SU-DHL-6 (cell line): ENCODE measurements at regions not wholly inside any gene's neighbourhood (a gene's known extent, or its start where the extent isn't known, plus 50 kb on each side); places are given as distances from the start of the nearest gene placed in this dataset.

Experiments used
- H2AFZ ChIP-seq: fragments of 200-600 bp; sonication (generic); 2 replicates; pipeline ENCODE4 v1.6.1; 2014; ENCODE audit warnings: low read depth, mild to moderate bottlenecking, moderate library complexity, mixed read lengths, antibody characterized with exemption, low read length; ENCODE audit not compliant: severe bottlenecking
- H3F3A ChIP-seq: fragments of 200-600 bp; shearing (Covaris generic); 2 replicates; pipeline ENCODE4 v1.6.0; 2016; ENCODE audit warnings: antibody characterized with exemption, mild to moderate bottlenecking; ENCODE audit not compliant: insufficient read depth
- H3K27ac ChIP-seq: fragments of 200-600 bp; sonication (generic); 2 replicates; pipeline ENCODE4 v1.5.1; 2016; ENCODE audit warnings: low read depth, mild to moderate bottlenecking, low read length, moderate library complexity, mixed read lengths
- H3K27me3 ChIP-seq: fragments of 200-600 bp; sonication (generic), shearing (Covaris generic); 2 replicates; pipeline ENCODE4 v1.6.0; 2014; ENCODE audit warnings: mild to moderate bottlenecking, low read length
- H3K36me3 ChIP-seq: fragments of 200-600 bp; sonication (generic); 2 replicates; pipeline ENCODE4 v1.6.1; 2014; ENCODE audit warnings: mild to moderate bottlenecking, low read length, mixed read lengths
- H3K4me2 ChIP-seq: fragments of 300-600, 200-600 bp; shearing (Covaris generic), sonication (generic); 2 replicates; pipeline ENCODE4 v1.6.0; 2014; ENCODE audit warnings: low read length, low read depth, mild to moderate bottlenecking; ENCODE audit not compliant: poor library complexity, severe bottlenecking
- H3K4me3 ChIP-seq: fragments of 200-600 bp; sonication (generic); 2 replicates; pipeline ENCODE4 v1.5.1; 2014; ENCODE audit warnings: antibody characterized with exemption, low read length, mild to moderate bottlenecking, mixed read lengths; ENCODE audit not compliant: insufficient read depth, poor library complexity, severe bottlenecking
- H3K79me2 ChIP-seq: fragments of 200-600 bp; sonication (generic); 2 replicates; pipeline ENCODE4 v1.6.1; 2014; ENCODE audit warnings: mild to moderate bottlenecking, low read length, moderate library complexity; ENCODE audit not compliant: insufficient read depth
- H3K9ac ChIP-seq: fragments of 200-600 bp; sonication (generic); 2 replicates; pipeline ENCODE4 v1.7.0; 2014; ENCODE audit warnings: mild to moderate bottlenecking, low read length
- H3K9me2 ChIP-seq: fragments of 200-600 bp; sonication (generic); replicated peaks from 2 replicates; pipeline ENCODE4 v1.6.1; 2014; ENCODE audit warnings: low read length; ENCODE audit not compliant: insufficient read depth
- H3K9me3 ChIP-seq: fragments of 200-600 bp; sonication (generic); 2 replicates; pipeline ENCODE4 v1.6.1; 2014; ENCODE audit warnings: low read length, mixed read lengths; ENCODE audit not compliant: insufficient read depth
- H4K20me1 ChIP-seq: fragments of 200-600 bp; sonication (generic); 2 replicates; pipeline ENCODE4 v1.6.1; 2014; ENCODE audit warnings: low read depth, mild to moderate bottlenecking, antibody characterized with exemption, low read length, moderate library complexity, mixed read lengths
- EZH2phosphoT487 ChIP-seq: fragments of 200-600 bp; sonication (generic), shearing (Covaris generic); conservative IDR thresholded peaks from 2 replicates; pipeline ENCODE4 v1.6.1; 2018; ENCODE audit warnings: mild to moderate bottlenecking, antibody characterized with exemption, low read length, moderate library complexity, mixed read lengths
- TF ChIP-seq, protein P1 (sequence below): fragments of 200-600 bp; sonication (generic); IDR thresholded peaks from one replicate; pipeline ENCODE4 v1.5.1; 2017; ENCODE audit warnings: antibody characterized with exemption, mild to moderate bottlenecking, low read length, moderate library complexity; ENCODE audit not compliant: insufficient read depth, poor library complexity, severe bottlenecking

DNA sequence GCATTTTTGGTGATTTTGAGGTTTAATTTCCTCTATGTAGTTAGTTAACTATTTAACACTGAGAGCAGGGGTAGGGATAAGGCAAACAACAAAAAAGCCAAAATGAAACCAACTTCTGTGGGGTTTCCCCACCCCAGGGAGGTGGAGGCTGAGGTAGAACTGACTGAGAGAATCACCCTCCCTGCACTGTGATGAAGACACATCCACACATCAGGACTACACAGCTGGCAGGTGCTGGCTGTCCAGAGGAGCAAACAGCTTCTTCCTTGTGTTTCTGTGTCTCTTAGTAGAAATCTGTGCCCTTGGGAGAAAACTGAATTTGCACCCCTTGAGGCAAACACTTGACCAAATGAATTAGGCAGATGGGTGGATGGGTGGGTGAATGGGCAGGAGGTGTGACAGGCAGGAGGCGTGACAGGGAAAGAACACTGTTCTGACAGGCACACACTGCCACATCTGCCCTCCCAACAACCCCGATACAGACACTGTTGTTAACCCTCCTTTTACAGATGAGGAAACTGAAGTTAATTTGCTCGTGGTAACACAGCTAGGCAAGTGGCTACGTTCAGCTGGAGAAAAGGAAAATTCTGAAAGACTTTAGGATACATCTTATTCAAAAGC lies 62.9 kb upstream of the AMZ2 start:
- peak overlapping the region; percentile 84 for H3K9ac ChIP-seq
- H3K79me2 ChIP-seq: peaks cover 64% of the 10 kb centered on the region
- peak overlapping the region; percentile 57 for H3K4me3 ChIP-seq

DNA sequence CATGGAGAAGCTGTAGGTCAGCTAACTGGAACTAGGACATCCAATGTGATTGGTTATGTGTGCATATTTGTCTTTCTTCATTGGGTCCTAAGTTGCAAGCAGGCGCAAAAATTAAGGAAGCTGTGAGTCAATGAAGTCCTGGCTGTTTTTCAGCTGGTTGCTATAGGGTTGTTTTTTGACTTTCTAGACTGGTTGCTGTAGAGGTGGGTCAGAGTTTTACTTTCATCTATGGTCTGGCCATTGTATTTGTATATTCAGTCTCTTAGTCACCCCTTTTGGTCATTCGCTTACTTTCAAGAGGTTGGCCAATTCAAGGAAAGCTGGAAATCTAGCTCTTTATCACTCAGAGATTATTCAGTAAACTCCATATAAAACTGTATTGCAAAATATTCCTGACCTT lies 62.0 kb upstream of the AMZ2 start:
- H3K27me3 ChIP-seq: no peaks in the 10 kb centered on the region
- H3K36me3 ChIP-seq: peaks cover 30% of the 10 kb centered on the region
- H3K4me2 ChIP-seq: peak overlapping the region; percentile 89
- H4K20me1 ChIP-seq: peaks cover 4% of the 10 kb centered on the region; the same call in 1 of the 2 replicates
- H2AFZ ChIP-seq: no peak overlapping the region
- no peak for TF ChIP-seq EZH2phosphoT487
- TF ChIP-seq, protein P1, sequence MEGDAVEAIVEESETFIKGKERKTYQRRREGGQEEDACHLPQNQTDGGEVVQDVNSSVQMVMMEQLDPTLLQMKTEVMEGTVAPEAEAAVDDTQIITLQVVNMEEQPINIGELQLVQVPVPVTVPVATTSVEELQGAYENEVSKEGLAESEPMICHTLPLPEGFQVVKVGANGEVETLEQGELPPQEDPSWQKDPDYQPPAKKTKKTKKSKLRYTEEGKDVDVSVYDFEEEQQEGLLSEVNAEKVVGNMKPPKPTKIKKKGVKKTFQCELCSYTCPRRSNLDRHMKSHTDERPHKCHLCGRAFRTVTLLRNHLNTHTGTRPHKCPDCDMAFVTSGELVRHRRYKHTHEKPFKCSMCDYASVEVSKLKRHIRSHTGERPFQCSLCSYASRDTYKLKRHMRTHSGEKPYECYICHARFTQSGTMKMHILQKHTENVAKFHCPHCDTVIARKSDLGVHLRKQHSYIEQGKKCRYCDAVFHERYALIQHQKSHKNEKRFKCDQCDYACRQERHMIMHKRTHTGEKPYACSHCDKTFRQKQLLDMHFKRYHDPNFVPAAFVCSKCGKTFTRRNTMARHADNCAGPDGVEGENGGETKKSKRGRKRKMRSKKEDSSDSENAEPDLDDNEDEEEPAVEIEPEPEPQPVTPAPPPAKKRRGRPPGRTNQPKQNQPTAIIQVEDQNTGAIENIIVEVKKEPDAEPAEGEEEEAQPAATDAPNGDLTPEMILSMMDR: no peak
- H3K9ac ChIP-seq: no peak overlapping the region
- H3F3A ChIP-seq: peaks cover 57% of the 10 kb centered on the region
- H3K9me3 ChIP-seq: no peaks in the 10 kb centered on the region
- peaks cover 62% of the 10 kb centered on the region for H3K79me2 ChIP-seq
- H3K27ac ChIP-seq: peak overlapping the region; percentile 95; the same call in 1 of the 2 replicates
- H3K9me2 ChIP-seq: no peaks in the 10 kb centered on the region
- no peak overlapping the region for H3K4me3 ChIP-seq

More for the DNA sequence above, 62.9 kb upstream of the AMZ2 start:
- Histone ChIP-seq H3K27ac (peak overlapping the region; percentile 95), H3K36me3 (peaks cover 25% of the 10 kb centered on the region), H3F3A (peaks cover 58% of the 10 kb centered on the region), H2AFZ (no peak overlapping the region), H3K27me3 (no peaks in the 10 kb centered on the region), H3K9me3 (peaks cover 4% of the 10 kb centered on the region; the same call in 1 of the 2 replicates), H3K4me2 (peak overlapping the region; percentile 89), H4K20me1 (0 out of 2 replicates have a peak, but pooled peaks cover 3% of the 10 kb centered on the region), H3K9me2 (no peaks in the 10 kb centered on the region)
- no peak for TF ChIP-seq EZH2phosphoT487
- TF ChIP-seq, protein P1: no peak

DNA sequence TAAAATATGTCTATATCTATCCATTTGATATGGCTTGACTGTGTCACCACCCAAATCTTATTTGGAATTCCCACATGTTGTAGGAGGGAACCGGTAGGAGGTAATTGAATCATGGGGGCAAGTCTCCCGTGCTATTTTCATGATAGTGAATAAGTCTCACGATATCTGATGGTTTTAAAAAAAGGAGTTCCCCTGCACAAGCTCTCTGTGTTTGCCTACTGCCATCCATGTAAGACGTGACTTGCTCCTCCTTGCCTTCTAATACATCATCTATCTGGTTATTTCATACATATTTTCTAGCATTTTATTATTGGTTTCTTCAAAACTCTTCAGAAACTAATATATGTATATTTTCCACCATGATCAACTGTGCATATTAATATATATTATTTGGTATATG lies 57.3 kb upstream of the AMZ2 start:
- peaks cover 60% of the 10 kb centered on the region for H3F3A ChIP-seq
- H3K27me3 ChIP-seq: no peaks in the 10 kb centered on the region
- no peak for TF ChIP-seq EZH2phosphoT487
- TF ChIP-seq, protein P1: no peak
- H3K4me3 ChIP-seq: no peak overlapping the region
- no peak overlapping the region for H3K9ac ChIP-seq
- H3K9me2 ChIP-seq: no peaks in the 10 kb centered on the region
- H2AFZ ChIP-seq: no peak overlapping the region
- H3K36me3 ChIP-seq: peaks cover 55% of the 10 kb centered on the region
- no peak overlapping the region for H3K27ac ChIP-seq
- no peak overlapping the region for H3K4me2 ChIP-seq
- peaks cover 32% of the 10 kb centered on the region for H4K20me1 ChIP-seq
- H3K79me2 ChIP-seq: peaks cover 36% of the 10 kb centered on the region
- H3K9me3 ChIP-seq: no peaks in the 10 kb centered on the region
